PC-9 (cell line): ENCODE measurements at regions not wholly inside any gene's neighbourhood (a gene's known extent, or its start where the extent isn't known, plus 50 kb on each side); places are given as distances from the start of the nearest gene placed in this dataset.

Experiments
- BruUV-seq: library from RNA; stranded (reverse); fragments of 400-500 nt; replicated peaks from 2 replicates; lab custom pipeline; 2021; lab: Mats Ljungman, UMichigan
- CTCF ChIA-PET: fragments of 300-600 bp; sonication (Branson Sonifier 250); formaldehyde crosslinking; loops from one replicate; lab custom pipeline; 2022; ENCODE audit warnings: antibody characterized with exemption; lab: Charles Lee
- POLR2A ChIA-PET: fragments of 300-600 bp; sonication (Branson Sonifier 250); formaldehyde crosslinking; loops from one replicate; lab custom pipeline; 2022; ENCODE audit warnings: antibody characterized with exemption; ENCODE audit not compliant: unreplicated experiment; lab: Charles Lee
- DNase-seq, 2 experiments: peaks; one replicate each; pipeline versions ENCODE4 v3.0.0 to v3.0.0-alpha.2; 2015 to 2022; ENCODE audit warnings: mixed read lengths in 1 of 2
- H2AFZ ChIP-seq: fragments of 200-600 bp; sonication (generic); 2 replicates; pipeline ENCODE4 v1.8.1; 2017; ENCODE audit warnings: antibody characterized with exemption
- H3F3A ChIP-seq: fragments of 200-600 bp; sonication (generic); 2 replicates; pipeline ENCODE4 v1.8.1; 2017; ENCODE audit warnings: antibody characterized with exemption, mild to moderate bottlenecking, low read depth; ENCODE audit not compliant: insufficient read depth
- H3K27ac ChIP-seq: fragments of 200-600 bp; sonication (generic); 2 replicates; pipeline ENCODE4 v1.6.1; 2016; ENCODE audit warnings: mixed run types
- H3K27me3 ChIP-seq: fragments of 200-600 bp; sonication (generic); 2 replicates; pipeline ENCODE4 v1.6.1; 2016; ENCODE audit warnings: low read depth, mixed run types; ENCODE audit not compliant: insufficient read depth
- H3K36me3 ChIP-seq: fragments of 200-600 bp; sonication (generic); 2 replicates; pipeline ENCODE4 v1.6.1; 2016; ENCODE audit warnings: low read depth, mixed run types
- H3K4me1 ChIP-seq: fragments of 200-600 bp; sonication (generic); replicated peaks from 2 replicates; pipeline ENCODE4 v1.6.1; 2016; ENCODE audit warnings: mixed run types; ENCODE audit not compliant: insufficient read depth
- H3K4me2 ChIP-seq: fragments of 200-600 bp; sonication (generic); 2 replicates; pipeline ENCODE4 v1.6.1; 2017; ENCODE audit warnings: mixed run types
- H3K4me3 ChIP-seq: fragments of 200-600 bp; sonication (generic); 2 replicates; pipeline ENCODE4 v1.6.1; 2016; ENCODE audit warnings: mixed run types
- H3K79me2 ChIP-seq: fragments of 200-600 bp; sonication (generic); 2 replicates; pipeline ENCODE4 v1.6.1; 2017; ENCODE audit warnings: low read depth, mixed run types
- H3K9me2 ChIP-seq: fragments of 200-600 bp; sonication (generic); 2 replicates; pipeline ENCODE4 v1.8.1; 2017; ENCODE audit warnings: mild to moderate bottlenecking; ENCODE audit not compliant: insufficient read depth
- H3K9me3 ChIP-seq: fragments of 200-600 bp; sonication (generic); 2 replicates; pipeline ENCODE4 v1.8.1; 2016; ENCODE audit warnings: low read depth; ENCODE audit not compliant: insufficient read depth
- H4K20me1 ChIP-seq: fragments of 200-600 bp; sonication (generic); 2 replicates; pipeline ENCODE4 v1.8.1; 2017; ENCODE audit not compliant: insufficient read depth
- CTCF ChIP-seq: fragments of 200-600 bp; sonication (generic); conservative IDR thresholded peaks from 2 replicates; pipeline ENCODE4 v1.6.1; 2017; ENCODE audit warnings: mixed run types, antibody characterized with exemption, mild to moderate bottlenecking, moderate library complexity
- EZH2 ChIP-seq: fragments of 200-600 bp; sonication (generic); IDR thresholded peaks from 2 replicates; pipeline ENCODE4 v1.8.0; 2017; ENCODE audit warnings: antibody characterized with exemption, low read depth
- intact Hi-C: fragments of 100-400 bp; cut with micrococcal nuclease; formaldehyde crosslinking; loops from one replicate; pipeline ENCODE4 v1.10.0; 2022; ENCODE audit not compliant: unreplicated experiment

GRCh38 chr3:174640932-174641331 lies 218.2 kb upstream of the NAALADL2 start:
- no TSS peak for BruUV-seq
- Histone ChIP-seq H3K79me2 (no peaks in the 10 kb centered on the region), H3K27ac (no peak overlapping the region), H3K4me2 (no peak overlapping the region), H4K20me1 (no peaks in the 10 kb centered on the region), H2AFZ (no peak overlapping the region), H3K9me3 (no peaks in the 10 kb centered on the region), H3K27me3 (no peaks in the 10 kb centered on the region), H3K4me1 (no peaks in the 10 kb centered on the region), H3F3A (no peaks in the 10 kb centered on the region), H3K9me2 (no peaks in the 10 kb centered on the region), H3K4me3 (no peak overlapping the region), H3K36me3 (no peaks in the 10 kb centered on the region)
- ChIA-PET CTCF (no interaction called here), POLR2A (no interaction called here)
- no peak for DNase-seq
- intact Hi-C loops: no loop called here
- TF ChIP-seq CTCF: no peak
- no peak for TF ChIP-seq EZH2

GRCh38 chr3:174644287-174644686 lies 214.8 kb upstream of the NAALADL2 start:
- Histone ChIP-seq H3K4me1 (no peaks in the 10 kb centered on the region), H3K36me3 (no peaks in the 10 kb centered on the region), H3F3A (no peaks in the 10 kb centered on the region), H3K27ac (no peak overlapping the region), H2AFZ (no peak overlapping the region), H3K9me2 (no peaks in the 10 kb centered on the region), H3K79me2 (no peaks in the 10 kb centered on the region), H3K4me2 (no peak overlapping the region), H3K27me3 (no peaks in the 10 kb centered on the region), H4K20me1 (no peaks in the 10 kb centered on the region), H3K4me3 (no peak overlapping the region), H3K9me3 (no peaks in the 10 kb centered on the region)
- intact Hi-C loops: no loop called here
- no TSS peak for BruUV-seq
- TF ChIP-seq CTCF (no peak), EZH2 (no peak)
- CTCF ChIA-PET: no interaction called here
- no peak for DNase-seq
- POLR2A ChIA-PET: no interaction called here

DNA sequence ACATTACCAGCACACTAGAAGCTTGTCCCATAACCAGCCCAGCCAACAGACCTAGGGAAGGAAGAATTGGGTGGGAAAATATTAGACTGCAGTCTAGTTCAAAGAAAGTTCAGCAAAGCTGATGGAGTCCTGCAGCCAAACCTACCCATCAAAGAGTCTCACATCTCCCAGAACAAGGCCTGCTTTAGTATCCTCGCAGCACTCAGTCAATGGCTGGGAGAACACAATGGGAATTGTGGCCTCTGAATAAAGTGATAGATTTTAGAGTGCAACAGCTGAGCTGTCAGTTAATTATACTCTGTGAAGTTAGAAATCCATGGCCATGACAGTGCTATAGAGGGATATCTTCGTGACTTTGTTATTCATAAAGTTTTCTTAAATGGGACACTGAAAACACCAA lies 207.2 kb upstream of the NAALADL2 start:
- no peaks in the 10 kb centered on the region for H3K9me2 ChIP-seq

More for the DNA sequence above, 207.2 kb upstream of the NAALADL2 start:
- Histone ChIP-seq H2AFZ (no peak overlapping the region), H3K79me2 (no peaks in the 10 kb centered on the region), H3K4me1 (no peaks in the 10 kb centered on the region), H3K36me3 (no peaks in the 10 kb centered on the region), H3K4me2 (no peak overlapping the region), H4K20me1 (no peaks in the 10 kb centered on the region), H3K27me3 (no peaks in the 10 kb centered on the region), H3K9me3 (no peaks in the 10 kb centered on the region), H3F3A (no peaks in the 10 kb centered on the region), H3K27ac (no peak overlapping the region), H3K4me3 (no peak overlapping the region)
- no TSS peak for BruUV-seq
- intact Hi-C loops: no loop called here
- no peak for DNase-seq
- ChIA-PET POLR2A (no interaction called here), CTCF (no interaction called here)
- TF ChIP-seq EZH2 (no peak), CTCF (no peak)
